Activated CD4-positive, alpha-beta memory T cell treated with anti-CD3 and anti-CD28 coated beads, Interleukin-2, amount 10 ng/mL, durations not matched to agents 7 days and 5 days (primary cell): ENCODE measurements at regions not wholly inside any gene's neighbourhood (a gene's known extent, or its start where the extent isn't known, plus 50 kb on each side); places are given as distances from the start of the nearest gene placed in this dataset.
"Not testable (repeated sequence)": the region's sequence is repeated elsewhere in the genome, so short reads cannot be mapped to it uniquely, and the experiment has no call there.

Source experiments
- CTCF ChIA-PET: fragments of 350-600 bp; sonication (Branson Sonifier 250); formaldehyde crosslinking; loops from one replicate; lab custom pipeline; 2021; ENCODE audit warnings: antibody characterized with exemption, inconsistent platforms; lab: Charles Lee
- POLR2A ChIA-PET: fragments of 350-600 bp; sonication (Branson Sonifier 250); formaldehyde crosslinking; loops from one replicate; lab custom pipeline; 2021; ENCODE audit warnings: antibody characterized with exemption; lab: Charles Lee
- DNase-seq: peaks from one replicate; pipeline ENCODE4 v3.0.0-alpha.2; 2020
- H3K27ac Mint-ChIP-seq: one replicate; pipeline ENCODE4 v1.8.0; 2021; ENCODE audit warnings: mild to moderate bottlenecking, mixed read lengths
- H3K27me3 Mint-ChIP-seq: one replicate; pipeline ENCODE4 v1.8.0; 2021; ENCODE audit warnings: mixed read lengths
- H3K36me3 Mint-ChIP-seq: one replicate; pipeline ENCODE4 v1.8.0; 2021; ENCODE audit warnings: low read depth, mixed read lengths
- H3K4me1 Mint-ChIP-seq: one replicate; pipeline ENCODE4 v1.8.0; 2021; ENCODE audit warnings: mixed read lengths
- H3K4me3 Mint-ChIP-seq: one replicate; pipeline ENCODE4 v1.8.0; 2021; ENCODE audit warnings: mild to moderate bottlenecking, mixed read lengths
- H3K9me3 Mint-ChIP-seq: one replicate; pipeline ENCODE4 v1.8.0; 2021; ENCODE audit warnings: mixed read lengths

DNA sequence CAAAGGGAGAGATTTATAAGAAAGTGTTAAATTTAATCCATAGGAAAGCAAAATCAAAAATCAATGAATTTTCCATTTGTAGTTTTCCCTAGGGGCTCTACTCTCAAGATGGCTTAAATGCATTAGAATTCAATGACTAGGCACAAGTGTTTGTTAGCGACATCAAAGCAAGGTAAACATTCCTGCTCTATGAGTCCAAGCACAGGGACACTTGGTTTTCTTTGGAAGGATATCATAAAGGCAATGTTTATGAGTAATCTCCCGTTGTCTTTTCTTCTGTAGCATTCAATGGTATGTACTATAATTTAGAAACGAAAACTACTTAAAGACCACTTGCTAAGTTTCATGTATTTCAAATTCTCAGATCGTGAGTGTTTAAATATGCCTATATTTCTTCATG, 54.8 kb upstream of the ZNF717 start:
- CTCF ChIA-PET, H3K36me3 Mint-ChIP-seq, H3K27me3 Mint-ChIP-seq, H3K4me3 Mint-ChIP-seq, POLR2A ChIA-PET, DNase-seq, H3K4me1 Mint-ChIP-seq, H3K27ac Mint-ChIP-seq, H3K9me3 Mint-ChIP-seq: not testable (repeated sequence)

DNA sequence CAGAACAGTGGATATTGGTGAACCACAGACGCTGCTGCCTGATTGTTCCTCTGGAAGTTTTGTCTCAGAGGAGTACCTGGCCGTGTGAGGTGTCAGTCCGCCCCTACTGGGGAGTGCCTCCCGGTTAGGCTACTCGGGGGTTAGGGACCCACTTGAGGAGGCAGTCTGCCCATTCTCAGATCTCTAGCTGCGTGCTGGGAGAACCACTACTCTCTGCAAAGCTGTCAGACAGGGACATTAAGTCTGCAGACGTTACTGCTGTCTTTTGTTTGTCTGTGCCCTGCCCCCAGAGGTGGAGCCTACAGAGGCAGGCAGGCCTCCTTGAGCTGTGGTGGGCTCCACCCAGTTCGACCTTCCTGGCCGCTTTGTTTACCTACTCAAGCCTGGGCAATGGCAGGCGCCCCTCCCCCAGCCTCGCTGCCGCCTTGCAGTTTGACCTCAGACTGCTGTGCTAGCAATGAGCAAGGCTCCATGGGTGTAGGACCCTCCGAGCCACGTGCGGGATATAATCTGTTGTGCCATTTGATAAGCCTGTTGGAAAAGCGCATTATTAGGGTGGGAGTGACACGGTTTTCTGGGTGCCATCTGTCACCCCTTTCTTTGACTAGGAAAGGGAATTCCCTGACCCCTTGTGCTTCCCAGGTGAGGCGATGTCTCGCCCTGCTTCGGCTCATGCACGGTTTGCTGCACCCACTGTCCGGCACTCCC, 65.1 kb upstream of the ZNF717 start:
- H3K9me3 Mint-ChIP-seq, H3K27ac Mint-ChIP-seq, CTCF ChIA-PET, H3K4me3 Mint-ChIP-seq, POLR2A ChIA-PET, H3K36me3 Mint-ChIP-seq, H3K4me1 Mint-ChIP-seq, DNase-seq, H3K27me3 Mint-ChIP-seq: not testable (repeated sequence)

DNA sequence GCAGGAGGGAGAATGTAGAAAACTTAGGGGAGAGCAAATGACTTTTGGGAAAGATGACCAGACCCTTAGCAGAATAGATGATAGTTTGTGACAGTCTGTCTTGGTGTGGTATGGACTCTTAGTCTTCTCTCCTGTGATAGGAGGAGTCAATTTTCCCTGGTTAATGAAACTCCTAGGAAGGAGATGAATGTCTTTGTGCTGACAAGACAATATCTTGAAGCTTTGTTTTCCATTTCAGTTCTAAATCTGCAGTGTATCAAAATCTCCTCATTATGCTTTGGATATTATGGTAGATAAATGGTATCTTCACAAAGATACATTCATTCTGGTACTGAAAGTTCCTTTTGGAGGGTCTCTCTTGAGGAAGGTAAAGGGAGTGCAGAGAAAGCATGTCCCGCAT, 77.8 kb upstream of the ZNF717 start:
- H3K27ac Mint-ChIP-seq, result no peak overlapping the region
- CTCF ChIA-PET, result no interaction called here

DNA sequence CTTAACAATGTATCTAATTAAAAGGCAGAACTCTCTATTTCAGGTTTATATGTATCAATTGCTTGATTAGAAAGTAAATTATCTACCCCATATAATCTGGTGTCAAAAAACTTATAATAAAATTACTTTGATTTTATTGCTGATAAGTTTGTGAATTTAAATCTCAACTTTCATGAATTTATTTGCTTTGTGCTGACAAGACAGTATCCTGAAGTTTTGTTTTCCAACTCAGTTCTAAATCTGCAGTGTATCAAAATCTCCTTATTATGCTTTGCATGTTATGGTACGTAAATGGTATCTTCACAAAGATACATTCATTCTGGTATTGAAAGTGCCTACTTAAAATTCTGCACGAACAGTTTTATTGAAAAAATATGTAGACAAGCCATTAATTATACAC, 78.5 kb upstream of the ZNF717 start:
- no peaks in the 10 kb centered on the region for H3K27me3 Mint-ChIP-seq
- no peak overlapping the region for H3K27ac Mint-ChIP-seq
- no peak overlapping the region for H3K4me3 Mint-ChIP-seq
- H3K36me3 Mint-ChIP-seq, result no peaks in the 10 kb centered on the region
- DNase-seq, result no peak
- POLR2A ChIA-PET, result no interaction called here
- H3K9me3 Mint-ChIP-seq, result peaks cover 4% of the 10 kb centered on the region
- CTCF ChIA-PET, result no interaction called here
- H3K4me1 Mint-ChIP-seq, result no peaks in the 10 kb centered on the region

More for the DNA sequence above, 77.8 kb upstream of the ZNF717 start:
- Mint-ChIP-seq H3K9me3 (peaks cover 4% of the 10 kb centered on the region), H3K4me3 (no peak overlapping the region), H3K27me3 (no peaks in the 10 kb centered on the region), H3K36me3 (no peaks in the 10 kb centered on the region), H3K4me1 (no peaks in the 10 kb centered on the region)
- no peak for DNase-seq
- POLR2A ChIA-PET, result no interaction called here

DNA sequence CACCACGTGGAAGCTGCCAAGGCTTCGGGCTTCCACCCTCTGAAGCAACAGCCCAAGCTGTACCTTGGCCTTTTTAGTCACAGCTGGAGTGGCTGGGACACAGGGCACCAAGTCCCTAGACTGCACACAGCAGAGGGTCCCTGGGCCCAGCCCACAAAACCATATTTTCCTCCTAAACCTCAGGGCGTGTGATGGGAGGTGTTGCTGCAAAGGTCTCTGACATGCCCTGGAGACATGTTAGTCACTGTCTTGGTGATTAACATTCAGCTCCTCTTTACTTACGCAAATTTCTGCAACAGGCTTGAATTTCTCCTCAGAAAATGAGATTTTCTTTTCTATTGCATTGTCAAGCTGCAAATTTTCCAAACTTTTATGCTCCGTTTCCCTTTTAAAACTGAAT, 98.4 kb upstream of the ZNF717 start:
- DNase-seq, H3K36me3 Mint-ChIP-seq, CTCF ChIA-PET, H3K27ac Mint-ChIP-seq, H3K4me1 Mint-ChIP-seq, POLR2A ChIA-PET, H3K4me3 Mint-ChIP-seq, H3K27me3 Mint-ChIP-seq: not testable (repeated sequence)
- H3K9me3 Mint-ChIP-seq, result peaks cover 13% of the 10 kb centered on the region

DNA sequence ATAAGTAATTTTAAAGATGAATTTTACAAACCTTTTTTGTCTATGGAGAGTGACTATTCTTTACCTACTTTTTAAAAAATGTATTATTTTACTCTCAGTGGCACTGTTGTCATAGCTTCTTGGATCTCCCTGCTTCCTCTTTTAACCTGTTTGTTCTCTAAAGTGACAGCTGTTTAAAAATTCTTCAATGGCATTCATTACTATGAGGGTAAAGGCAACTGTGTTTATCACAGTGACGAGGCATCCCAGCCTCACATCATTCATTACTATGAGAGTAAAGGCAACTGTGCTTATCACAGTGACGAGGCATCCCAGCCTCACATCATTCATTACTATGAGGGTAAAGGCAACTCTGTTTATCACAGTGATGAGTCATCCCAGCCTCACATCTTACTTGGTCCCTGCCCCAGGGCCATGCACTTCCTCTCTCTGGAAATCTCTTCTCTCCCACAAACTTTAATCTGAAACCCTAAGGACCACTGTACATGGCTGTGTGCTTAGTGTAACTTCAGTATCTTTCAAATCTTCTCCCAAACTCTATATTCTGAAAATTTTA, 101.7 kb upstream of the ZNF717 start:
- no peaks in the 10 kb centered on the region for H3K4me1 Mint-ChIP-seq
- ChIA-PET POLR2A (no interaction called here), CTCF (no interaction called here)
- no peak overlapping the region for H3K4me3 Mint-ChIP-seq
- H3K9me3 Mint-ChIP-seq, result peaks cover 15% of the 10 kb centered on the region
- no peak for DNase-seq
- H3K27ac Mint-ChIP-seq, result no peak overlapping the region
- H3K36me3 Mint-ChIP-seq, result no peaks in the 10 kb centered on the region
- no peaks in the 10 kb centered on the region for H3K27me3 Mint-ChIP-seq

DNA sequence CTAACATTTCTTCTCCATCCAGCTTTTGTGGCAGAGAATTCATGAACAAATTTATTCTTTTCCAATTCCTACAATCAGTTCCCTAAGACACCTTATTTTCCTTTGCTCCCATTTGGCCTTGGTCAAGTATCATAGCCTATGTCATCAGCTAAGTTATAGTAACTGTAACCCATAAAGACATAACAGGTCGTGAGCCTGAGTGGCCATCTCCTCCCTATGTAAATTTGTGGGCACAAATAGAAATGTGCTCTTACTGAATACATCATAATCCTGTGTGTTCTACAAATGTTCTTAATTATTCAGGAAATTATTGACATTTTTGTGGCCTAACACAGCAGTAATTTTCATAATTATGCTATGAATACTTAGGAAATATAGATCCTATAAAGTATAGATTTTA, 108.9 kb upstream of the ZNF717 start:
- POLR2A ChIA-PET, result no interaction called here
- peaks cover 10% of the 10 kb centered on the region for H3K9me3 Mint-ChIP-seq
- no peak overlapping the region for H3K4me3 Mint-ChIP-seq
- no peak overlapping the region for H3K27ac Mint-ChIP-seq
- CTCF ChIA-PET, result no interaction called here
- no peaks in the 10 kb centered on the region for H3K4me1 Mint-ChIP-seq
- no peaks in the 10 kb centered on the region for H3K36me3 Mint-ChIP-seq
- DNase-seq, result no peak
- H3K27me3 Mint-ChIP-seq, result no peaks in the 10 kb centered on the region

DNA sequence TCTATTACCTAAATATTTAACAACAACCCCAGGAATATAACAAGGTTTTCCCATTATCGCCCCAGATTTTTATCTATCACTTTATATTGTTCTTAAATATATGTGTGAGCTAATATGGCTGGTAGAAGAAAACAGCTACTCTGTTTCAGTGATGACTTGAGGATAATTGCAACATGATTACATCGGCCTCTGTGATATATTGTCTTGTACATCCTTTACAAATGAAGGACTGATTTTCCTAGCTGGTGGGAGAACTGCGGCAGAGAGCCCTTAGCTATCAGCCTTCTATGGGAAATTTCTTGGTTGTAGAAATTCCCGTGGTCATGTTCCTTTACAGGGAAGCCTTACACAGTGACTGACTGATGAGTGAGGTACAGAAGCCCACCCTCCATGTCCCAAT, 110.9 kb upstream of the ZNF717 start:
- H3K27me3 Mint-ChIP-seq, result no peaks in the 10 kb centered on the region

DNA sequence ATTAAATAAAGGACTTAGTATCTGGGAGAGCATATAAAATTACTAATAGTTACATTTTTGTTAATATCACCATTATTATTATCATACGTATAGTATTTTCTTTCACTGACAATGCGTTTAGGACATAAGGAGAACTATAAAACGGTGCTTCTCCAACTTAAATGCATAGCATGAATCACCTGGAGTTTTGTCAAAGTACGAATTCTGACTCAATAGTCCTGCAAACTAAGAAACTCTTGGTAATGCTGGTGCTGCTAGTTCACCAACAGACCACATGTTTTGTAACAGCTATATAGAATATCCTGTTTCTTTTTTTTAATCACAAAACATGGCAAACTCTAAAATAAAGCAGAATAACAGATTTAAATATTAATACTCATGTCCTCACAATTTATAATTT, 116.1 kb upstream of the ZNF717 start:
- POLR2A ChIA-PET, DNase-seq, CTCF ChIA-PET, H3K36me3 Mint-ChIP-seq, H3K4me3 Mint-ChIP-seq, H3K27me3 Mint-ChIP-seq, H3K9me3 Mint-ChIP-seq, H3K4me1 Mint-ChIP-seq, H3K27ac Mint-ChIP-seq: not testable (repeated sequence)

More for the DNA sequence above, 110.9 kb upstream of the ZNF717 start:
- CTCF ChIA-PET, result no interaction called here
- no peak for DNase-seq
- H3K36me3 Mint-ChIP-seq, result no peaks in the 10 kb centered on the region
- POLR2A ChIA-PET, result no interaction called here
- no peak overlapping the region for H3K4me3 Mint-ChIP-seq
- H3K4me1 Mint-ChIP-seq, result no peaks in the 10 kb centered on the region
- peaks cover 13% of the 10 kb centered on the region for H3K9me3 Mint-ChIP-seq
- no peak overlapping the region for H3K27ac Mint-ChIP-seq

DNA sequence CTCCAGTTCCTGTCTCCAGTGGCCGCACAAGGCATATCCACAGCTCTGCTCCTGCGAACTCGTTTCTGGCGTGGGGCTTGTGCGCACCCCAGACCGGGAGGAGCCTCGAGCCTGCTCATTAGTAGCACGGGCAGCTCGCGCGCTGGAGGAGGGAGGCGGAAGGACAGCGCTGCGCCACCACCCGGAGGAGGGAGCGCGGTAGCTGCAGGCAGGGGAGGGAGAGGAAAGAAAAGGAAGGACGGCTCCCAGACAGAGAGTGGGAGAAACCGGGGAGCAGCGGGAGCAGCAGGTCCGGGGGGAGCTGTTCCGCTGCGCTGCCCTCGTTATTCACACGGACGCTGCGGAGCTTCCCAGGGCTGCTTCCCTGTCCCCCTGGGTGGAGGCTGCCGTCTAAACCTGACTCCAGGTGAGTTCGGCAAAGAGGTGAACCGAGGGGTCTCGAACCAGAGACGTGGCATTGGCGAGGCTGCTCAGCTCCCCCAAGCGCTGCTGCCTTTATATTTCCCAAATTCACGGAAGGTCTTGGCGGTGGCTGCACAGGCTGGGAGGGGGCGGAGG, 121.3 kb upstream of the ZNF717 start:
- ChIA-PET POLR2A (no interaction called here), CTCF (no interaction called here)
- Mint-ChIP-seq H3K27me3 (no peaks in the 10 kb centered on the region), H3K4me1 (no peaks in the 10 kb centered on the region), H3K27ac (no peak overlapping the region), H3K4me3 (no peak overlapping the region), H3K9me3 (peaks cover 3% of the 10 kb centered on the region), H3K36me3 (no peaks in the 10 kb centered on the region)
- DNase-seq, result no peak

DNA sequence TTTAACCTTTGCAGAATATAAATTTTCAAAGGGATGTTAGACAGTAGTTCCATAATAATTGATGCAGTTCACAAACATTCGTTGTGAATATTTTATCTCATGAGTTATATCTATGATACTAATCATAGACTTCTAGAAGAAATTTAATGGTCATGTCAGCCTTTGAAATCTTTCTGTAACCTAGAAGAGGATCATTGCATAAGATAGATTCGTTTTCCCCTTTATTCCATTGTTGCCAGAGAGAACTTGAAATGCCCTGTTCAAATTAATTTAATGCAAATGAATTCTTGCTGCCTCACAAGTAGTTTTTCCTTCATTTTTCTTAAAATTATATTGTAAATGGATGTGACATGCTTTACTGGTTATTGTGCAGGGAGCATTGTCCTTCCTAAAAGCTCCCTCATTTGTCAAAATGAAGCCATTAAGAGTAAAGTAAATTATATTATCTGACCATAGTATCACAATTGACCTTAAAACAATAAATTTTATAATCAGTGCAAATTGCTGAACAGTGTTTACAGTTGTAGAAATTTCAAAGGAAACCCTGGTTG, 128.5 kb upstream of the ZNF717 start:
- CTCF ChIA-PET, result no interaction called here
- H3K27me3 Mint-ChIP-seq, result no peaks in the 10 kb centered on the region
- H3K27ac Mint-ChIP-seq, result no peak overlapping the region
- no peaks in the 10 kb centered on the region for H3K4me1 Mint-ChIP-seq
- no peak overlapping the region for H3K4me3 Mint-ChIP-seq
- POLR2A ChIA-PET, result no interaction called here
- H3K36me3 Mint-ChIP-seq, result no peaks in the 10 kb centered on the region
- peaks cover 11% of the 10 kb centered on the region for H3K9me3 Mint-ChIP-seq
- DNase-seq, result no peak

DNA sequence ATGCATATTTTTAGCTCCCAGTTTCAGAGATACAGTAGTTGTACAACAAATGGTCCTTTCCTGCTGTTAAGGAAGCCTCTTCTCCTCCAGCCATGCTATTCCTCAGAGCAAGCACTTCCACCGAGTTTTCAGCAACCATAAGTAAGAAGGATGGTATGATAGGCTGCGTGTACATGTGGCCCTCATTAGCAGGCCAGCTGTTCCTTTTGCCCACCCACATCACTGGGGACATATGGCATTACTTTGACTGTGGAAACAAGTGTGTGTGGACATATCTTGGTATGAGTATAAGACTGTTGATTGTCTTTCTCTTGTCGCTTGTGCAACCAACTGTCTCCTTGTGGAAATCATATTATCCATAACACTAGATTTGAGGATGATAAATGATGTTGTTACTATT, 129.4 kb upstream of the ZNF717 start:
- CTCF ChIA-PET, H3K36me3 Mint-ChIP-seq, POLR2A ChIA-PET, H3K27me3 Mint-ChIP-seq, DNase-seq, H3K4me3 Mint-ChIP-seq, H3K27ac Mint-ChIP-seq, H3K4me1 Mint-ChIP-seq: not testable (repeated sequence)
- peaks cover 12% of the 10 kb centered on the region for H3K9me3 Mint-ChIP-seq

DNA sequence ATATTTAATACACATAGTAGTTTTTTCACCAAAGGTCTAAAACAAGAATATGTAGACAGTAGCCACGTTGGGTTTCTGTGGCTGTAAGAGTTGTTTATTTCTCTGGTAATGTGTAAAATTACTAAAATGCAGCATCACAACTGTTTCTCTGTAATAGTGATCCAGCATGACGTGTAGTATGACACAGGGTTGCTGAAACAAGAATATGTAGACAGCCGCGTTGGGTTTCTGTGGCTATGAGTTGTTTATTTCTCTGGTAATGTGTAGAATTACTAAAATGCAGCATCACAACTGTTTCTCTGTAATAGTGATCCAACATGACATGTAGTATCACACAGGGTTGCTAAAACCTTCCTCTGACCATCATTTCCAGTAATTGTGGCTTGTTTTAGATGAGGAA, 153.6 kb upstream of the ZNF717 start:
- no peaks in the 10 kb centered on the region for H3K27me3 Mint-ChIP-seq
- DNase-seq, result no peak
- no peaks in the 10 kb centered on the region for H3K36me3 Mint-ChIP-seq
- no peak overlapping the region for H3K4me3 Mint-ChIP-seq
- ChIA-PET POLR2A (no interaction called here), CTCF (no interaction called here)
- H3K27ac Mint-ChIP-seq, result no peak overlapping the region
- no peaks in the 10 kb centered on the region for H3K9me3 Mint-ChIP-seq
- H3K4me1 Mint-ChIP-seq, result no peaks in the 10 kb centered on the region

DNA sequence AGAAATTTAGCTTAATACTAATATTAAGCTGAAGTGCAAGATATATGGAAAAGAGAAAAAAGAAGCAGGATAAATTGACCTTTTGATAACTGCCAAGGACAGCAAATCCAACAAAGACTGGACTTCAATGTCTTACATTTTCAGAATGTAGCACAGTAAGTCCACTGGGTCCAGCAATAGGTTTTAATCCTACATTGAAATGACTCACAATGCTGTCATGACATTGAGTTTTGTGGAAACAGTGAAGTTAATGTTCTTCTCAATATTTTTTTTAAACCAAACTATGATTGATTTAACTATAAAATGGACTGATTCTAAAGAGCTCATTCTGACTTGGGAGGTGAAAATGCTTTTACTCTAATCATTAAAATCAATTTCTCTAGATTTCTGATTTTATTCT, 166.6 kb upstream of the ZNF717 start:
- Mint-ChIP-seq H3K4me3 (no peak overlapping the region), H3K27me3 (no peaks in the 10 kb centered on the region), H3K9me3 (peaks cover 3% of the 10 kb centered on the region), H3K4me1 (no peaks in the 10 kb centered on the region), H3K27ac (no peak overlapping the region), H3K36me3 (no peaks in the 10 kb centered on the region)
- ChIA-PET CTCF (no interaction called here), POLR2A (no interaction called here)
- DNase-seq, result no peak
